B cell (primary cell): ENCODE measurements at regions not wholly inside any gene's neighbourhood (a gene's known extent, or its start where the extent isn't known, plus 50 kb on each side); places are given as distances from the start of the nearest gene placed in this dataset.

Source experiments
- CTCF ChIP-seq: fragments of 200-600 bp; IDR thresholded peaks from one replicate; pipeline ENCODE4 v1.8.0; 2022; ENCODE audit warnings: antibody characterized with exemption, mild to moderate bottlenecking
- EZH2 ChIP-seq: IDR thresholded peaks from 2 replicates; pipeline ENCODE4 v1.6.1; 2012; ENCODE audit warnings: borderline replicate concordance, low read depth, mild to moderate bottlenecking, moderate library complexity, low read length; ENCODE audit not compliant: insufficient read depth, poor library complexity, severe bottlenecking

GRCh38 chr3:99500485-99500884, 137.9 kb upstream of the COL8A1 start:
- TF ChIP-seq CTCF (no peak), EZH2 (no peak)
